OCI-LY1 (cell line): ENCODE measurements at regions not wholly inside any gene's neighbourhood (a gene's known extent, or its start where the extent isn't known, plus 50 kb on each side); places are given as distances from the start of the nearest gene placed in this dataset.

Experiments
- H2AFZ ChIP-seq: fragments of 200-600 bp; sonication (generic), shearing (Covaris generic); 2 replicates; pipeline ENCODE4 v1.6.0; 2014; ENCODE audit warnings: antibody characterized with exemption, mild to moderate bottlenecking, low read length
- H3F3A ChIP-seq: fragments of 200-600 bp; sonication (generic), shearing (Covaris generic); 2 replicates; pipeline ENCODE4 v1.6.0; 2014; ENCODE audit warnings: mild to moderate bottlenecking, antibody characterized with exemption, low read length, moderate library complexity; ENCODE audit not compliant: insufficient read depth
- H3K27ac ChIP-seq: fragments of 200-600 bp; sonication (generic); 2 replicates; pipeline ENCODE4 v1.5.1; 2014; ENCODE audit warnings: low read length, mixed run types, mild to moderate bottlenecking, low read depth; ENCODE audit not compliant: poor library complexity, severe bottlenecking
- H3K27me3 ChIP-seq: fragments of 200-600 bp; sonication (generic); 2 replicates; pipeline ENCODE4 v1.6.0; 2014; ENCODE audit warnings: antibody characterized with exemption, mild to moderate bottlenecking, low read length, moderate library complexity; ENCODE audit not compliant: insufficient read depth
- H3K36me3 ChIP-seq: fragments of 200-600 bp; sonication (generic); 2 replicates; pipeline ENCODE4 v1.6.1; 2014; ENCODE audit warnings: mild to moderate bottlenecking, antibody characterized with exemption, low read length, moderate library complexity, mixed read lengths; ENCODE audit not compliant: insufficient read depth
- H3K4me1 ChIP-seq: fragments of 200-600 bp; sonication (generic); 2 replicates; pipeline ENCODE4 v1.5.1; 2014; ENCODE audit warnings: mild to moderate bottlenecking, low read length, moderate library complexity; ENCODE audit not compliant: insufficient read depth, severe bottlenecking
- H3K4me2 ChIP-seq: fragments of 200-600 bp; sonication (generic), shearing (Covaris generic); 2 replicates; pipeline ENCODE4 v1.6.1; 2014; ENCODE audit warnings: low read length
- H3K4me3 ChIP-seq: fragments of 200-600 bp; sonication (generic); 2 replicates; pipeline ENCODE4 v1.5.1; 2014; ENCODE audit warnings: low read length, low read depth, mild to moderate bottlenecking, mixed read lengths; ENCODE audit not compliant: poor library complexity, severe bottlenecking
- H3K79me2 ChIP-seq: fragments of 200-600 bp; shearing (Covaris generic); 2 replicates; pipeline ENCODE4 v1.6.1; 2016; ENCODE audit warnings: mixed run types, low read length, mixed read lengths; ENCODE audit not compliant: insufficient read depth
- H3K9ac ChIP-seq: fragments of 200-600 bp; sonication (generic), shearing (Covaris generic); 2 replicates; pipeline ENCODE4 v1.6.1; 2014; ENCODE audit warnings: mild to moderate bottlenecking, low read length, mixed read lengths
- H3K9me2 ChIP-seq: fragments of 200-600 bp; sonication (generic), shearing (Covaris generic); 2 replicates; pipeline ENCODE4 v1.6.1; 2014; ENCODE audit warnings: low read depth, mild to moderate bottlenecking, low read length, mixed read lengths
- H3K9me3 ChIP-seq: fragments of 200-600 bp; shearing (Covaris generic); 2 replicates; pipeline ENCODE4 v1.6.1; 2014; ENCODE audit warnings: low read length, mixed read lengths
- H4K20me1 ChIP-seq: fragments of 200-600 bp; sonication (generic), shearing (Covaris generic); 2 replicates; pipeline ENCODE4 v1.6.0; 2016; ENCODE audit warnings: mild to moderate bottlenecking, low read length; ENCODE audit not compliant: insufficient read depth
- CTCF ChIP-seq: fragments of 200-600 bp; sonication (generic), shearing (Covaris generic); IDR thresholded peaks from 2 replicates; pipeline ENCODE4 v1.5.1; 2017; ENCODE audit warnings: mild to moderate bottlenecking, antibody characterized with exemption, low read length, moderate library complexity, mixed read lengths
- EZH2 ChIP-seq: fragments of 200-600 bp; sonication (generic), shearing (Covaris generic); IDR thresholded peaks from 2 replicates; pipeline ENCODE4 v1.8.0; 2017; ENCODE audit warnings: borderline replicate concordance, mixed run types, mild to moderate bottlenecking, antibody characterized with exemption, low read length, moderate library complexity, mixed read lengths

GRCh38 chr3:13176445-13176844 is 103.2 kb upstream of the IQSEC1 start:
- no peaks in the 10 kb centered on the region for H3K79me2 ChIP-seq
- H3K4me2 ChIP-seq: no peak overlapping the region
- H3K4me3 ChIP-seq: no peak overlapping the region
- no peak overlapping the region for H3K27ac ChIP-seq
- H3K9ac ChIP-seq: no peak overlapping the region
- H3K4me1 ChIP-seq: no peaks in the 10 kb centered on the region
- no peaks in the 10 kb centered on the region for H3K9me2 ChIP-seq
- no peak for TF ChIP-seq CTCF
- TF ChIP-seq EZH2: no peak
- H3K27me3 ChIP-seq: peaks cover 6% of the 10 kb centered on the region; the same call in 1 of the 2 replicates
- no peaks in the 10 kb centered on the region for H3F3A ChIP-seq
- H3K9me3 ChIP-seq: peaks cover 9% of the 10 kb centered on the region
- H4K20me1 ChIP-seq: no peaks in the 10 kb centered on the region
- H2AFZ ChIP-seq: no peak overlapping the region
- H3K36me3 ChIP-seq: no peaks in the 10 kb centered on the region; the same call in 1 of the 2 replicates

DNA sequence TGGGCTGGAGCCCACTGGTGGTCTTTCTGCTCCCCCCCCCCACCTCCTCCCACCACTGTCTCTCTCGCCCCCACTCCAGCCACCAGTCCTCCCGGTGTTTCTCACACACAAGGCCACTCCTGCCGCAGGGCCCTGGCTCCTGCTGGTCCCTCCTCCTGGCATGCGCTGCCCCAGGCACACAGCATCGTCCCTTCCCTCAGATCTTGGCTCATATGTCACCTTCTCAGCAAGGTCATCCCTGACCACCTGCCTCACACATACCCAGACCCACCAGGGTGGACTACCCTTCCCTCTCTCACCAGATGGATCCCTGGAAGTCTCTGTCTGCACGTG is 101.5 kb upstream of the IQSEC1 start:
- H4K20me1 ChIP-seq: no peaks in the 10 kb centered on the region

DNA sequence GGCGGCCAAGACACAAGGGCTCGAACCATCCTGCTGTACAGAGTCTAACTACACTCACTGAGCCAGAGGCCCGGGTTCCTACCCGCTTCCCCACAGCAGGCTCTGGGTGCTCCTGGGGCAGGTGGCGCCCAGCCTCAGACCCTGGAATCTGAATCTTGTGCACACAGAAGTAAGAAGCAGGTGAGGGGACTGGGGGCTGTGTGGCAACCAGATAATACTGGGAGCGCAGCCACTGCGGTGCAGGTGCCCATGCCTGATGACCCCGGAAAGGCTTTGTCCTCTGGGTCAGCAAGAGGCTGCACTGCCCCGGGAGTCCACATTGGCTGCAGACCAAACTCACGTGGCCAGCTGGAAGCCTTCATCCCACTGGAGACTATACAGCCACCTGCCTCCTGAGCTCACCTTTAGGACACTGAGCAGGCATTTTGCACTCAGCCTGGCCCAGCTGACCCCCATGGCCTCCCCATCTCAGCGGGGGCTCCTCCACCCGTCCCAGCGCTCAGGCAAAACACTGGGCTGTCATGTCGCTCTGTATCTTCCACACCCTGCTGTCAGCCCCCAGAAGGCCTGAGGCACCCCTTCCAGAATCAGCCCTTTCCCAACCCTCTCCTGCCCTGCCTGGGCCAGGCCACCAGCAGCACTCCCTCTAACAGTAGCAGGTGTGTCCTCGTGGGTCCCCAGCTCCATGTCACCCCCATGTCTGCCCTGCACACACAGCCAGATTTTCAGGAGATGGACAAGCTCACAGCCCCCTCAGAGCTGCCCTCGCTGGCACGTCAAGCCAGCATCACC is 101.0 kb upstream of the IQSEC1 start:
- Histone ChIP-seq H3K79me2 (no peaks in the 10 kb centered on the region), H3K27ac (no peak overlapping the region), H3K4me2 (no peak overlapping the region), H3K4me1 (no peaks in the 10 kb centered on the region), H3K36me3 (no peaks in the 10 kb centered on the region; the same call in 1 of the 2 replicates), H3K9ac (no peak overlapping the region), H3K9me3 (peaks cover 9% of the 10 kb centered on the region), H2AFZ (no peak overlapping the region), H3K9me2 (no peaks in the 10 kb centered on the region), H3K4me3 (no peak overlapping the region), H3F3A (no peaks in the 10 kb centered on the region), H4K20me1 (no peaks in the 10 kb centered on the region), H3K27me3 (peaks cover 6% of the 10 kb centered on the region; the same call in 1 of the 2 replicates)
- TF ChIP-seq EZH2: no peak
- no peak for TF ChIP-seq CTCF

More for the DNA sequence above, 101.5 kb upstream of the IQSEC1 start:
- Histone ChIP-seq H3K4me1 (no peaks in the 10 kb centered on the region), H3K9me2 (no peaks in the 10 kb centered on the region), H3K9me3 (peaks cover 9% of the 10 kb centered on the region), H2AFZ (no peak overlapping the region), H3K27me3 (peaks cover 6% of the 10 kb centered on the region; the same call in 1 of the 2 replicates), H3K79me2 (no peaks in the 10 kb centered on the region), H3K9ac (no peak overlapping the region), H3K36me3 (no peaks in the 10 kb centered on the region; the same call in 1 of the 2 replicates), H3K4me3 (no peak overlapping the region), H3K4me2 (no peak overlapping the region), H3K27ac (no peak overlapping the region), H3F3A (no peaks in the 10 kb centered on the region)
- TF ChIP-seq CTCF (no peak), EZH2 (no peak)
